Renal cortical epithelial cell (primary cell): ENCODE measurements at regions not wholly inside any gene's neighbourhood (a gene's known extent, or its start where the extent isn't known, plus 50 kb on each side); places are given as distances from the start of the nearest gene placed in this dataset.
A peak's percentile ranks its signal among the peaks of the same experiment; 100 is the strongest.

Source experiments
- DNase-seq: peaks from one replicate; pipeline ENCODE4 v3.0.0-alpha.2; 2011; ENCODE audit warnings: low read depth

- DNase-seq = peak; percentile 10
These were observed 73.4 kb upstream of the BOD1 start for GRCh38 chr5:173689737-173690360.

DNA sequence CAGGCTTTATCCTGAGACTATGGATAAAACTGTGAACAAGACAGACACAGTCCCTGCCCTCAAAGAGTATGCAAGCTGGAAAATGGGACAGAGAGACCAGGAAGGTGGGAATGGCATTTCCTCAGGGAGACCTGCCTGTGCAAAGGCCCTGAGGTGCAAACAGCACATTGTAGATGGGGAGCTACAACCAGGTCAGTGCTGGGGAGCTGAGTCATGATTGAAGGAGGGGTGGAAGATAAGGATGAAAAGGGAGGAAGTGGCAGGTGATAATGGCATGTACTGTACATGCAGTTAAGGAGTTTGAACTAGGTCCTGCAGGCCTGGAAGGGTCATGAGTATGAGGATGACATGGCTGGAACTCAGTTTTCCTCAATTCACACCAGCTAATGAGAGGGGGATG is 75.5 kb upstream of the BOD1 start:
- no peak for DNase-seq

DNA sequence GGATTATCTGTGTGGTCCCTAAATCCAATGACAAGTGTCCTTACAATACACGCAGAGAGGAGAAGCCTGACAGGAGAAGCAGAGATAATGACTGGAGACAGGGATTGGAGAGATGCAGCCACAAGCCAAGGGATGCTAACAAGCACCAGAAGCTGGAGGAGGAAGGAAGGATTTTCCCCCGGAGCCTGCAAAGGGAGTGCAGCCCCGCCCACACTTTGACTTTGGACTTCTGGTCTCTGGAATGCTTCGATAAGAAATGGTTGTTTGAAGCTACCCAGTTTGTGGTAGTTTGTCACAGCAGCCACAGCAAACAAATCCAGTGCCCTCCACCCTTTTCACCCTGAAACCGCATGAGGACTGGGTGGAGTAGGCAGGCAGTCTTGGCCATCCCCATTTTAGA is 77.2 kb upstream of the BOD1 start:
- DNase-seq = no peak

DNA sequence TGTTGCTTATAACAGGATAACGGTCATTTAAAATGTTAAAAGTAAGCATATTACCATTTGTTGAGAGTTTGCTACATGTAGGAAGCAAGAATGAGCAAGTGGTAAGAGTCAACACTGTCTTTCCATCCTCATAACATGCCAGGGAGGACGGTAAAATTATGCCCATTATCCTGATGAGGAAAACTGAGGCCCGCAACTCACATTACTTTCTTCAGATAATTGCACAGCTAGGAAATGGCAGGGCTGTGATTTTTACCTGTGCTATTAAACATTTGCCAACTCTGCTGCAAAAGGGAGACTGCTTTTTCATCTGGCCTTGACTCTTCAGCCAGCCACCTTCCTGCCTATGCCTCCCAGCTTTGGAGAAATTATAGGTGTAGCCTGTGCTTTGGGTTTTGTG is 79.8 kb upstream of the BOD1 start:
- DNase-seq = no peak

GRCh38 chr5:173697931-173698579 is 81.6 kb upstream of the BOD1 start:
- DNase-seq = no peak

DNA sequence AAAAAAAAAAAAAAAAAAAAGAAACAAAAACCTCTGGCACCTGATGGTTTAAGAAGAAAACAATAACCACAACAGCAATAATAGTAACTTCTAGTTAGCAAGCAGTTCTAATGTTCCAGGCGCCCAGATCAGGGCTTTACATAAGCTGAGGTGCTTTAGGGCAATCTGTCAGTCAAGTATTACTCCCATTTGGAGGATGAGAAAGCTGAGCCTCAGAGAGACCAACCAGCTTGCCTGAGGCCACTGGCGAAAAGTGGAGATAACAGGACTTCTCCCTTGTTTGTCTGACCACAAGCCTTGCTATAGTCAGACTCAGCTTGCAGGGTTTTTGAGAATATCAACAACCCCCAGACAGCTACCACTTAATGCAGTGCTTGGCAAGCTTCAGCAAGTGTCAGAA is 83.5 kb upstream of the BOD1 start:
- DNase-seq = no peak

- no peak for DNase-seq
These were observed 87.0 kb upstream of the BOD1 start for GRCh38 chr5:173703466-173703865.

DNA sequence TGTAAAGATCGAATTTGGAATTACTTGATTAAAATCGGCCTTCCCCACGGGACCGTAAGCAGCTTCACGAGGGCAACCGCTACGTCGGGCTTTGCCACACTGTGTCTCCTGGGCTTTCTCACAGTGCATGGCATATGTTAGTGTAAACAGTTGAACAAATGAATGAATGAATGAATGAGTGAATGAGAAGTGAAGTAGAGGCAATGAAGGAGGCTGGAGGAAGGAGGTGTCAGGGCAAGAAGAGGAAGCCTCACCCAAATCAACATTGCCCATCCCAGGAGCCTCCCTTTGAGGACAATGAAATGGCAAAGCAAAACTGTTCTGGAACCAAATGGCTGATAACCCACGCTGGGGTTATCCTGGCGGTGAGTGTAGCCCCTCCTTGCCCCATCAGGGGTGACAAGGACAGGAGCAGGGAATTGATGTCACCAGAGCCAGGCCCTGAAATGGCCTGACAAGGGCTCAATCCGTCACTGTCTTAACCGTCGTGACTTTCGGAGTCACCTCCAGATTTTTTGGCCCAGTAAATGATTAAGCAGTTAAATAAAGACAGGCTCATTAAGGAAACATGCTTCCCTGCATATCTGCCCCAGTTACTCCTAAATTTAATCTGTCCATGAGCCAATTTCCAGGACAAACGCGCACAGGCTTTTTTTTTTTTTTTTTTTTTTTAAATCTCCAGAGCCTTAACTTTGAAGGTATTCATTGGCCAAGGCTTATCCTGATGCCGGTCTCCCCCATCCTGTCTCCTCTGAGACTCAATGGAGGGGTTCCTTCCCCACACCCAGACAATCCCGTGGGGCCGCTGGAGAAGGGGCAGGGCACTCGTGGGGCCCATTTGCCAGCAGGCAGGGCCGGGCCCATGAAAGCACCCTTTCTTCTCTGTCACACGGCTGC is 88.4 kb upstream of the BOD1 start:
- DNase-seq = no peak

GRCh38 chr5:173705512-173706044 is 89.1 kb upstream of the BOD1 start:
- DNase-seq = no peak

DNA sequence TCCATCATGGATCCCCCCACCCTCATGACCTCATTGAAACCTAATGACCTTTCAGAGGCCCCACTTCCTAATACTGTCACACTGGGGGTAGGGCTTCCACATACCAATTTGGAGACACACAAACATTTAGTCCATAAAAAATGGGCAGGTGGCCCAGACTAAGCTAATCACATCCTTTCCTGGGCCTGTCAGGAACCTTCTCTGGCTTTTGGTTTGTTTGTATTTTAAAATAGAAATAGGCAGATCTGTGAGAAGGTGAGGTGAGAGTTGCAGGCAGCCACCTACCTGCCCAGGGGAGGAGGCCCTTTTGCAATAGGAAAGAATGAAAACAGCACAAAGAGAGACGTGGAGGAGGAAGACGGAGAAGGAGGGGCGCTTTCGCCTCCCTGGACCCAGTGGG is 90.2 kb upstream of the BOD1 start:
- DNase-seq = no peak

GRCh38 chr5:173707392-173707791 is 90.9 kb upstream of the BOD1 start:
- DNase-seq = peak; percentile 51

DNA sequence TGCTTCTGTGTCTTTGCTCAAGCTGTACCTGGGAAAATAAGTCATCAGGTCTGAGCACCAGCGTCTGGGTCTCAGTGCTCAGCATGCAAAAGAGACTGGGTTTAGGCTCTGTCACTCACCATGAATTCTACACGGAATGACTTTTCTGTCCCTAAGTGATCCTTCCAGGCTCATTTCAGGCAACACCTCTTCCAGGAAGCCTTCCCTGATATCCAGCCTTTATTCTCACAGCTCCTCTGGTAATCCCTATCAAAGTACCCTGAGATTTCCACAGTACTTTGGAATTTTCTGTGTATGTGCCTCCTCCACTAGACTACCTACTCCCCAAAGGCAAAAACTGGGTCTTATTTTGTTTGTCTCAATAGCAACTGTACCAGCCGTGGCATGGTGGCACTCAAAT is 92.7 kb upstream of the BOD1 start:
- no peak for DNase-seq

DNA sequence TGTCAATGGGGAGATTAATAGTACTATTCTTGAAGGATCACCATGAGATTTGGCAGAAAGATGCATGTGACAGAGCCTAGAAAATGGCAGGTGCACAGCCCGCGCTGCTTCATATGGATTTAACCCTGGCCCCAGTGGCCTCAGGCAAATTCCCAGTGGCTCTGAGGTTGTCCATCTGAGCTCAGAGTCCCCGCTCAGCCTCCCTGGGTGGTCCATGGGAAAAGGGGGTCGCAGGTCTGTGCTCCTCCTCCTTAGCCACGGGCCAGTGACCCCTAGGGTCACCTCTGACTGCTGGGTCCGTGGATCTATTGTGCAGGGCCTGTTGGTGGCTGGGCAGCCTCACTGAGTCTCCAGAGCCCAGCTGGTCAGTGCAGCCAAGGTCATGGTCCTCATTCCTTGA is 93.3 kb upstream of the BOD1 start:
- no peak for DNase-seq

DNA sequence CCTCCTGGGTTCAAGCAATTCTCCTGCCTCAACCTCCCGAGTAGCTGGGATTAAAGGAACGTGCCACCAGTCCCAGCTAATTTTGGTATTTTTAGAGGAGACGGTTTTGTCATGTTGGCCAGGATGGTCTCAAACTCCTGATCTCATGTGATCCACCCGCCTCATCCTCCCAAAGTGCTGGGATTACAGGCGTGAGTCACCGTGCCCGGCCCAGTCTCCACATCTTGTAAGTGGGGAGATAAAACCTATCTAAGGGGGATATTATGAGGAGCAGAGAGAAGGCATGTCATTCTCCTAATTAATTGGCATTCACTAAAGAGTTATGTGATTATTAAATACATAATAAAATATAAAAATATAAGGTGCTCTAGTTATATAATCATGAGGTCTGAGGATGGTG is 94.1 kb upstream of the BOD1 start:
- no peak for DNase-seq

GRCh38 chr5:173711466-173711865 is 95.0 kb upstream of the BOD1 start:
- DNase-seq = no peak

DNA sequence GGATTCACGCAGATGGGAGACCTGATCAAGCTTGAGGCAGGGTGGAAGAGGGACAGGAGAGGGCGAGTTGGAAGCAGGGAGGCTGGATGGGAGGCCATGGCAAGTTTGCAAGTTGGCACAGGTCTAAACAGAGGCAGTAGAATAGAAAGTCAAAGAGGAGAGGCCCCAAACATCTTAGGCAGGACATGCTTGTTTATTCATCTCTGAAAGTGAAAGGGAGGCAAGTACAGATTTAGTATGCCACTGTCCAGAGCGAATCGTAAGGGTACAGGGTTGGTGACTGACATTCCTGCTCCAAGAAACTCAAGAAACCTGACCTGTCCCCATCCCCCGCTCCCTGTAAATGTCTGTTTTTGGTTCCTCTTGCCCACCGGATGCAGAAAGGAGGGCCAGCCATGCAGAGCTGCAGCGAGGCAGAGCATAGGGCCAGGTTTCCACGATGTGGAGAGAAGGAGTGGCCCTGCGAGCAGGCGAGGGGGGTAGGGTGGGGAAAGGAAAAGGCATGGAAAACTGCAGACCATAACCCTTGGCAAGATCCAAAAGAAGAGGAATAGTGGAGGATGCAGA is 96.2 kb upstream of the BOD1 start:
- no peak for DNase-seq

- no peak for DNase-seq
These were observed 98.3 kb upstream of the BOD1 start for GRCh38 chr5:173714551-173715428.

GRCh38 chr5:173715607-173716006 is 99.2 kb upstream of the BOD1 start:
- DNase-seq = no peak

DNA sequence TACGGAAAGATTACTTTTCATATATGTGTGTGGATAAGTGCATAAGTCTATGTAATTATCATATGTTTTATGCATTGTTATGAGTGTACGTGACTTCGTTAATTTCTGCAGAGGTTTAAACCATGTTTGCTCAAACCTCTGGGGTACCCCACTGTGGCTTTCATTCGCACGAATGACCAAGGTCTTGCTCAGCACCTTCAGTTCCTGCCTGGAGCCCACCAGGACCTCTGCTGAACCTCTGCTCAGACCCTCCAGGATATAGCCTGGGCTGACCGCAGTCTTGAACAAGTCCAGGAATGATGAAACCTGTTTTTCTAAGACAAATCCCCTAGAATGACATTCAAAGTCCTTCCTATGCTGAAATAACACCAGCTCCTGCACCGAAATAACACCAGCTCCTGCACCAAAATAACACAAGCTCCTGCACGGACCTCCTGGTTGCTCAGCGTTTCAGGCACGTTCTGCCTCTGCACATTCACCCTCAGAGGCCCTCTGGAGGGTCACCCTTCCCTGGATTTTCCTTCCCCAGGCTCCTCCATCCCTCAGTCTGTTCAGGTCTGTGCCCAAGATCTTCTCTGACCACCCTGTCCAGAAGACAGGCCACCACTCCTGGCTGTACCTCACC is 99.7 kb upstream of the BOD1 start:
- no peak for DNase-seq

- no peak for DNase-seq
These were observed 101.5 kb upstream of the BOD1 start for GRCh38 chr5:173717959-173718358.

GRCh38 chr5:173718469-173718868 is 102.0 kb upstream of the BOD1 start:
- no peak for DNase-seq
